Stimulated activated CD4-positive, alpha-beta T cell treated with anti-CD3 and anti-CD28 coated beads, Interleukin-15, amount 100 ng/mL, for 48 hours (primary cell): ENCODE measurements at regions not wholly inside any gene's neighbourhood (a gene's known extent, or its start where the extent isn't known, plus 50 kb on each side); places are given as distances from the start of the nearest gene placed in this dataset.
A peak's percentile ranks its signal among the peaks of the same experiment; 100 is the strongest.

Experiments used
- DNase-seq, 2 donors: peaks; one replicate each; pipeline ENCODE4 v3.0.0-alpha.2; 2020; ENCODE audit warnings: low read depth in 2 of 2

DNA sequence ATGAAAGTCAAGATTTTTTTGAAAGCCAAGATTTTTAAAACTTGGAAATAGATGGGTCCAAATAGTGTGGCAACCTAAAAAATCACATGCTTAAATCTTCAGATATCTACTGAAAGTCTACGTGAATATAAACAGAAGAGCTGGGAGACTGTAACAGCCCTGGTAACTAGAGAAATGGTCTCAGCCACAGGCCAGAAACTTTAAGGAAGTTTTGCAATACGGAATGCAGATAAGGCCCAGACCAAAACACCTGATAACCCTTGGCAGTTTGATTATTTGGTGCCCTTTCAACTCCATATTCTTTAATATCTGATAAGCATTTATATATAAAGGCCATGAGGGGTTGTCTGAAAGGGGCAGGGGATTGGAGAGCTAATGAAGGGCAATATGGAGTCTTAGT, 537.3 kb upstream of the TGFBR2 start:
- no peak for DNase-seq

DNA sequence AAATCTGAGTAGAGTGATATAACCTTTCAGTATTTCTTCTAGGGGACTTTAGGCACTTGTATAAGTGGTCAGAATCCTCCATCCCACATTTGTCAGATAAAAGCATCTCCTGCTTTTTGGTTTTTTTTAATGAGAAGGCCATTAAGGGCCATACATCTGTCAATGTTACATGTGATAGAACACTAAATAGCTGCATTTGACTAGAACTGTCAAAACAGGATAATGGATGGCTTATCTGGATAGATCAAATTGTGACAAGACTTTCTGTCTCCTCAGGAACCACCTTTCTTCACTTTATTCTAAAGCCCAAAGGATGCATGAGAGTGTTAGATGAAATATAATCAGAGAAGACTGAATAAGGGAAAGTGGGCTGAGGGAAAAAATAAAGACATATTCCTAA, 533.4 kb upstream of the TGFBR2 start:
- DNase-seq = no peak

- peak in 1 of 2 donors; percentile 0 for DNase-seq
Measured at GRCh38 chr3:30073622-30074021, 532.8 kb upstream of the TGFBR2 start.

GRCh38 chr3:30075514-30075913, 530.9 kb upstream of the TGFBR2 start:
- DNase-seq = no peak

- no peak for DNase-seq
Measured at GRCh38 chr3:30076899-30077298, 529.5 kb upstream of the TGFBR2 start.

- DNase-seq = no peak
Measured at GRCh38 chr3:30077746-30078145, 528.7 kb upstream of the TGFBR2 start.

DNA sequence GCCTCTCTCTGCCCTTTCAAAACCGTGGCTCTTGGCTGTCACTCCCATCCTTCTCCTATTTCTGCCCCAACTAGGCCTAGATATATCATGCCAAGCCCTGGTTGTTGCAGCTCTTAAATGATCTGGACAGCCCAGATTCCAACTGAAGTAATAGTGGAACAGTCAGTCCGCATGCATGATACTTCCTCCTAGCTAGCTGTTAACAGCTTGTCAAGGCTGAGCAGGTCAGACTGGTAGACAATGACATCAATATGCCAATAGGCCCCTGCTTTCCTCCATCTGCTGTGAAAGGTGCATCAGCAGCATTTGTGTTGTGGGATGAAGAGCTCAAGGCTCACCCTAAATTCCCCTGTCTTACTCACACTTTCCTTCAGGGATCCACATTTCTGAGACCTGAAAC, 527.7 kb upstream of the TGFBR2 start:
- DNase-seq = no peak

DNA sequence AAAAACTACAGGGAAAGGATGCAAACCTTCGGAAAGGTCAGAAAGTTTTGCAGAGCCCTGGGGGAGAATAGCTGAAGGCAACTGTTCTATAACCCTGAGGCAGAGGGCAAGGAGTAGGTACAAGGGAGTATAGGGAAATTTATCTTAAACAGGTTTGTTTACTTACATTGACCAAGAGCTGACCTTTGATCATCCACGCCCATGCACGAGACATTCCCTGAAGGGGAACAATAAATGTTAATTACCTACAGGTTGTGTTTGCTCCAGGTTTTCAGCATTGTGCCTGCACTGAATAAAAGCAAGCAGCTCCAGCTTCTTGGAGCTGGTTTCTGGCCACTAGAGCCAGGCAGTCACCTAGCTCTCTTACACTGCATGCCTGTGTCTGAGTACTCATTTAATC, 524.5 kb upstream of the TGFBR2 start:
- no peak for DNase-seq

GRCh38 chr3:30082652-30083051, 523.7 kb upstream of the TGFBR2 start:
- no peak for DNase-seq

GRCh38 chr3:30083315-30083714, 523.1 kb upstream of the TGFBR2 start:
- DNase-seq = no peak

DNA sequence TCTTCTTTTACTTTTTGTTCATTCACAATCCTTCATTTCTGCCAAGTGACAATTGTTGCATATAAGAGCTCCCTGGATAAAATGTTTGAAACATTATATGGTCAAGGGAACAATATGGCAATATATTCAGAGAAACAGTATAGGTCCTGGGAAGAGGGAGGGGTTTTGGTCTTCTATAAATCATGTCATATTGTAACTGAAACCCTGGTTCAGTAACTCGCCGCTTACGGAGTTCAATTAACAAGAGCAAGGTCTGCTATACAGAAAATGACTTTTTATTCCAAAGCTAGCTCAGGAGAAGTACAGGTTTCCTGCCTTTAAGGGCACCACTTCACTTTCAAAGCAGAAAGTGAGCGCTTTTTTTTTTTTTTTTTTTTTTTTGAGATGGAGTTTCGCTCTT, 522.1 kb upstream of the TGFBR2 start:
- DNase-seq = no peak

- DNase-seq = no peak
Measured at GRCh38 chr3:30084971-30085403, 521.4 kb upstream of the TGFBR2 start.

- no peak for DNase-seq
Measured at GRCh38 chr3:30085486-30085885, 520.9 kb upstream of the TGFBR2 start.

DNA sequence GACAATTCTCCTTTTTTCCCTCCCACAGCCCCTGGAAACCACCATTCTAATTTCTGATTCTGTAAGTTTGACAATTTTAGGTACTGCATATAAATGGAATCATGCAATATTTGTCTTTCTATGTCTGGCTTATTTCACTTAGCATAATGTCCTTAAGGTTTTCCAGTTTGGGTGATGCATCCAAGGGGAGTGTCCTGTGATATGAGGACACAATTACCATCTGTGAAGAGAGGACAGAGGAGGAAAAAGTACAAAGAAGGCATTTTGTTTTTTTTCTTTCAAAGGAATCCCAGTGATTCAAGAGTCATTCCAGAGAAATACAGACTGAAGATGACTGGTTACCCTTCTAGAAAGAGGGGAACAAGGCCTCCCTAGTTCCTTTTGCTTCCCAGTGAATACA, 514.7 kb upstream of the TGFBR2 start:
- DNase-seq = no peak

- no peak for DNase-seq
Measured at GRCh38 chr3:30097022-30097650, 509.3 kb upstream of the TGFBR2 start.

GRCh38 chr3:30098243-30098642, 508.2 kb upstream of the TGFBR2 start:
- no peak for DNase-seq

DNA sequence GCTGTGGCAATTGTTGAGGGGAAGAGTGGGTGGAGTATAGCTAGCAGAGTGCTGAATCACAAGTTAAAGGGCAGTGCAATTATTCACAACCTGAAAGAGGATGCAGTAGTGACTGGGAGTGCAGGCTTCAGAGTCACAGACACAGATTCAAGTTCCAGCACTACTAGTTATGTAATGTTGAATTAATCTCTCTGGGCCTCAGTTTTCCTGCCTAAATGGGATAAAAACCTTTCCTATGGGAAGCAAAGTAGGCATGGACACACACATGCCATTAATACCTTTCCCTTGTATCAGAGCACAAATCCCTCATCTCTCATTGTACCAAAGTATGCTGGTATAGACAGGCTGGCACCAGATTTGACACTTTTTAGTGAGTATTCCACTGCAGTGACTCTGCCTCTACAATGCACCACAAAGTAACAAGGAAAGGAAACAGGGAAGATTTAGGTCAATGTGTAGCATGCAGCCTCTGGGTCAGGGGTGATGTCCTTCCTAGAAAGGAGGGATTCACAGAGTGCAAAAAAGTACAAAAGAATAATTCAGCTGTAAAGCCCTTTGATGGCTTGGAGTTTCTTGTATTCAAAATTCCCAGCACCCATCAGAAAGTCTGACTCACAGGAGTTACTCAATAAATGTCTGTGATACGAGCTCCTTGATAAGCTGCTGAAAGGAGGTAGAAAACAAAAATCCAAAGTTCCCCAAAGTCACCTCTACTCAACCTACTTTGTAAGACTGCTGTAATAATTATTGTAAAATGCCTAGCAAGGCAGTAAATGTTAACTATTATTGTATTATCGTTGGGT, 507.5 kb upstream of the TGFBR2 start:
- no peak for DNase-seq

DNA sequence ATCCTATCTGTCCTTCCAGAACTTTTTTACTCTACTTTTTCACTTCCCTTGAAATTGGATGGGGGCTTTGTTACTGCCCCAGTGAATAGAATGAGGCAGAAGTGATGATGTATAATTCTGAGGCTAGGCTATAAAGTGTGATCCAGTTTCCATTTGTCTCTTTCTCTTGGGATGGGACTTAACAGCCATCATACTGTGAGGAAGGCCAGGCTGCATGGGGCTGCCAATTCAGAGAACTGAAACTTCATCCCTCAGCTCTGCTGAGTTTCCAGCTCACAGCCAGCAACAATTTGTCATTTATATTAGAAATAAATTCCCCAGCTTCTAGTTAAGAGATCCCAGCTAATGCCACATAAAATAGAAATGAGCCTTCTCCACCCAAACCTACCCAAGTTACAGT, 504.0 kb upstream of the TGFBR2 start:
- no peak for DNase-seq

DNA sequence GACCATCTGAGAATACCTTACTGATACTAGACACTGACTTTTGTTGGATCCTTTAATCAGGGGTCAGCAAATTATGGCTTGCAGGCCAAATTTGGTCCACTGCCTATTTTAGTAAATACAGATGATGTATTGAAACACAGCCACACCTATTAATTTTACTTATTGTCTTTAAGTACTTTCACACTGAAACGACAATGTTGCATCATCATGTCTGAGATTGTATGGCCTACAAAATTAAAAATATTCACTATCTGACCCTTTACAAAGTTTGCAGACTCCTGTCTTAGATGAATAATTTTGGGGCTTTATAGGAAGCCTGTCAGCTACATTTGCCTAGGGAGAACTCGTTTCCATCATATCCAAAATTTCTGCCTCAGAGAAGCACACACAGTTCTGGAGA, 503.2 kb upstream of the TGFBR2 start:
- DNase-seq = no peak

GRCh38 chr3:30107531-30107930, 498.9 kb upstream of the TGFBR2 start:
- no peak for DNase-seq

- no peak for DNase-seq
Measured at GRCh38 chr3:30112411-30112810, 494.0 kb upstream of the TGFBR2 start.

- no peak for DNase-seq
Measured at GRCh38 chr3:30112902-30113484, 493.4 kb upstream of the TGFBR2 start.

GRCh38 chr3:30113906-30114305, 492.5 kb upstream of the TGFBR2 start:
- no peak for DNase-seq
